ENCODE measurements at regions not wholly inside any gene's neighbourhood (a gene's known extent, or its start where the extent isn't known, plus 50 kb on each side); places are given as distances from the start of the nearest gene placed in this dataset.

GRCh38 chr13:110983241-110983640 is 68.4 kb upstream of the ANKRD10 start:
- TF ChIP-seq CTCF (conservative IDR thresholded peaks at IDR 0.05), result no peak
- TF ChIP-seq EZH2 (IDR thresholded peaks at IDR 0.05; ENCODE audit: low read depth), result no peak
